ENCODE measurements at regions not wholly inside any gene's neighbourhood (a gene's known extent, or its start where the extent isn't known, plus 50 kb on each side); places are given as distances from the start of the nearest gene placed in this dataset.

- TF ChIP-seq GATA3 (IDR thresholded peaks at IDR 0.05; ENCODE audit: low read depth, low read length) (no peak), GATA2 (IDR thresholded peaks at IDR 0.05; ENCODE audit: low read depth, low read length) (no peak)
Measured at GRCh38 chr6:14422917-14423316, 305.3 kb downstream of the CD83 start.

GRCh38 chr6:14423330-14423729, 305.8 kb downstream of the CD83 start:
- TF ChIP-seq GATA3 (IDR thresholded peaks at IDR 0.05; ENCODE audit: low read depth, low read length) (no peak), GATA2 (IDR thresholded peaks at IDR 0.05; ENCODE audit: low read depth, low read length) (no peak)

GRCh38 chr6:14423955-14424354, 306.4 kb downstream of the CD83 start:
- TF ChIP-seq GATA2 (IDR thresholded peaks at IDR 0.05; ENCODE audit: low read depth, low read length), result no peak
- no peak for TF ChIP-seq GATA3 (IDR thresholded peaks at IDR 0.05; ENCODE audit: low read depth, low read length)

- no peak for TF ChIP-seq GATA3 (IDR thresholded peaks at IDR 0.05; ENCODE audit: low read depth, low read length)
- TF ChIP-seq GATA2 (IDR thresholded peaks at IDR 0.05; ENCODE audit: low read depth, low read length), result no peak
Measured at GRCh38 chr6:14425805-14426204, 308.2 kb downstream of the CD83 start.

- TF ChIP-seq GATA3 (IDR thresholded peaks at IDR 0.05; ENCODE audit: low read depth, low read length) (no peak), GATA2 (IDR thresholded peaks at IDR 0.05; ENCODE audit: low read depth, low read length) (no peak)
Measured at GRCh38 chr6:14426281-14426680, 308.7 kb downstream of the CD83 start.

- TF ChIP-seq GATA2 (IDR thresholded peaks at IDR 0.05; ENCODE audit: low read depth, low read length) (no peak), GATA3 (IDR thresholded peaks at IDR 0.05; ENCODE audit: low read depth, low read length) (no peak)
Measured at GRCh38 chr6:14428269-14428668, 310.7 kb downstream of the CD83 start.

GRCh38 chr6:14429396-14429795, 311.8 kb downstream of the CD83 start:
- TF ChIP-seq GATA3 (IDR thresholded peaks at IDR 0.05; ENCODE audit: low read depth, low read length) (no peak), GATA2 (IDR thresholded peaks at IDR 0.05; ENCODE audit: low read depth, low read length) (no peak)

- TF ChIP-seq GATA3 (IDR thresholded peaks at IDR 0.05; ENCODE audit: low read depth, low read length) (no peak), GATA2 (IDR thresholded peaks at IDR 0.05; ENCODE audit: low read depth, low read length) (no peak)
Measured at GRCh38 chr6:14430218-14430617, 312.6 kb downstream of the CD83 start.

GRCh38 chr6:14431385-14432330, 314.1 kb downstream of the CD83 start:
- no peak for TF ChIP-seq GATA2 (IDR thresholded peaks at IDR 0.05; ENCODE audit: low read depth, low read length)
- no peak for TF ChIP-seq GATA3 (IDR thresholded peaks at IDR 0.05; ENCODE audit: low read depth, low read length)

- TF ChIP-seq GATA3 (IDR thresholded peaks at IDR 0.05; ENCODE audit: low read depth, low read length) (no peak), GATA2 (IDR thresholded peaks at IDR 0.05; ENCODE audit: low read depth, low read length) (no peak)
Measured at GRCh38 chr6:14434916-14435690, 317.5 kb downstream of the CD83 start.

- TF ChIP-seq GATA2 (IDR thresholded peaks at IDR 0.05; ENCODE audit: low read depth, low read length) (no peak), GATA3 (IDR thresholded peaks at IDR 0.05; ENCODE audit: low read depth, low read length) (no peak)
Measured at GRCh38 chr6:14436592-14437132, 319.1 kb downstream of the CD83 start.

- TF ChIP-seq GATA2 (IDR thresholded peaks at IDR 0.05; ENCODE audit: low read depth, low read length) (no peak), GATA3 (IDR thresholded peaks at IDR 0.05; ENCODE audit: low read depth, low read length) (no peak)
Measured at GRCh38 chr6:14439419-14439818, 321.8 kb downstream of the CD83 start.

- TF ChIP-seq GATA2 (IDR thresholded peaks at IDR 0.05; ENCODE audit: low read depth, low read length), result no peak
- TF ChIP-seq GATA3 (IDR thresholded peaks at IDR 0.05; ENCODE audit: low read depth, low read length), result no peak
Measured at GRCh38 chr6:14440215-14440910, 322.8 kb downstream of the CD83 start.
